GM21515 (cell line): ENCODE measurements at regions not wholly inside any gene's neighbourhood (a gene's known extent, or its start where the extent isn't known, plus 50 kb on each side); places are given as distances from the start of the nearest gene placed in this dataset.
"Not testable (repeated sequence)": the region's sequence is repeated elsewhere in the genome, so short reads cannot be mapped to it uniquely, and the experiment has no call there.

ENCODE experiments used
- ATAC-seq: cut with Tn5 transposase; IDR thresholded peaks from one replicate; pipeline ENCODE4 v1.9.1; 2021; ENCODE audit not compliant: unreplicated experiment

- ATAC-seq = no peak
Measured at GRCh38 chr6:71197780-71198179, 90.8 kb upstream of the OGFRL1 start.

GRCh38 chr6:71198908-71199307, 89.7 kb upstream of the OGFRL1 start:
- ATAC-seq = no peak

GRCh38 chr6:71199736-71200135, 88.9 kb upstream of the OGFRL1 start:
- ATAC-seq = no peak

- ATAC-seq = no peak
Measured at GRCh38 chr6:71203206-71203605, 85.4 kb upstream of the OGFRL1 start.

GRCh38 chr6:71204741-71205140, 83.9 kb upstream of the OGFRL1 start:
- no peak for ATAC-seq

- ATAC-seq = no peak
Measured at GRCh38 chr6:71205336-71205956, 83.2 kb upstream of the OGFRL1 start.

GRCh38 chr6:71206089-71206488, 82.5 kb upstream of the OGFRL1 start:
- ATAC-seq = no peak

- ATAC-seq = no peak
Measured at GRCh38 chr6:71209206-71209605, 79.4 kb upstream of the OGFRL1 start.

- ATAC-seq = no peak
Measured at GRCh38 chr6:71209626-71210025, 79.0 kb upstream of the OGFRL1 start.

- ATAC-seq = no peak
Measured at GRCh38 chr6:71211799-71212198, 76.8 kb upstream of the OGFRL1 start.

GRCh38 chr6:71220466-71220865, 68.1 kb upstream of the OGFRL1 start:
- no peak for ATAC-seq

GRCh38 chr6:71222671-71223070, 65.9 kb upstream of the OGFRL1 start:
- no peak for ATAC-seq

- no peak for ATAC-seq
Measured at GRCh38 chr6:71224011-71224410, 64.6 kb upstream of the OGFRL1 start.

GRCh38 chr6:71226151-71226550, 62.5 kb upstream of the OGFRL1 start:
- ATAC-seq = no peak

- no peak for ATAC-seq
Measured at GRCh38 chr6:71228461-71229041, 60.1 kb upstream of the OGFRL1 start.

- no peak for ATAC-seq
Measured at GRCh38 chr6:71229477-71229876, 59.1 kb upstream of the OGFRL1 start.

GRCh38 chr6:71232890-71233289, 55.7 kb upstream of the OGFRL1 start:
- ATAC-seq = not testable (repeated sequence)

- no peak for ATAC-seq
Measured at GRCh38 chr6:71236926-71237434, 51.6 kb upstream of the OGFRL1 start.

GRCh38 chr6:71238351-71238750, 50.3 kb upstream of the OGFRL1 start:
- no peak for ATAC-seq
